CD4-positive, alpha-beta T cell treated with Interleukin-10 for 1 hour (primary cell): ENCODE measurements at regions not wholly inside any gene's neighbourhood (a gene's known extent, or its start where the extent isn't known, plus 50 kb on each side); places are given as distances from the start of the nearest gene placed in this dataset.
A peak's percentile ranks its signal among the peaks of the same experiment; 100 is the strongest.
"Not testable (repeated sequence)": the region's sequence is repeated elsewhere in the genome, so short reads cannot be mapped to it uniquely, and the experiment has no call there.

Experiments used
- DNase-seq: peaks from one replicate; pipeline ENCODE4 v3.0.0-alpha.2; 2020

DNA sequence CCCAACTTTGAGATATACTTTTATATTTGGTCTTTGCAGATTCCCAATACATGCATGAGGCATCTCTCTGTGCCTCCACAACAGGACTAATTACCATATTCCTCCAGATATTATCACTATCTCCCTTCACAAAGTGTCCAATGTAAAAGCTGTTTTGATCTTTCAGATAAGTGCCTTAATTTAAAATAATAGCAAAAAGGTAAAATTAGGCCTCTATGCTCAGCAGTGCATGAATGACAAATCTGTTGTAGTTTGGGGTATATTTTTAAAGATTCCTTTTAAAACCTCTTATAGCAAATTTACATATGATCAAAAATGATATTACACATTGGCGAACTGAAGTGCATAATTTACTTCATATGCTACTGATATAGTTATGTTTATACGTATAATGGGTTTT, 369.2 kb upstream of the CCNH start:
- no peak for DNase-seq

DNA sequence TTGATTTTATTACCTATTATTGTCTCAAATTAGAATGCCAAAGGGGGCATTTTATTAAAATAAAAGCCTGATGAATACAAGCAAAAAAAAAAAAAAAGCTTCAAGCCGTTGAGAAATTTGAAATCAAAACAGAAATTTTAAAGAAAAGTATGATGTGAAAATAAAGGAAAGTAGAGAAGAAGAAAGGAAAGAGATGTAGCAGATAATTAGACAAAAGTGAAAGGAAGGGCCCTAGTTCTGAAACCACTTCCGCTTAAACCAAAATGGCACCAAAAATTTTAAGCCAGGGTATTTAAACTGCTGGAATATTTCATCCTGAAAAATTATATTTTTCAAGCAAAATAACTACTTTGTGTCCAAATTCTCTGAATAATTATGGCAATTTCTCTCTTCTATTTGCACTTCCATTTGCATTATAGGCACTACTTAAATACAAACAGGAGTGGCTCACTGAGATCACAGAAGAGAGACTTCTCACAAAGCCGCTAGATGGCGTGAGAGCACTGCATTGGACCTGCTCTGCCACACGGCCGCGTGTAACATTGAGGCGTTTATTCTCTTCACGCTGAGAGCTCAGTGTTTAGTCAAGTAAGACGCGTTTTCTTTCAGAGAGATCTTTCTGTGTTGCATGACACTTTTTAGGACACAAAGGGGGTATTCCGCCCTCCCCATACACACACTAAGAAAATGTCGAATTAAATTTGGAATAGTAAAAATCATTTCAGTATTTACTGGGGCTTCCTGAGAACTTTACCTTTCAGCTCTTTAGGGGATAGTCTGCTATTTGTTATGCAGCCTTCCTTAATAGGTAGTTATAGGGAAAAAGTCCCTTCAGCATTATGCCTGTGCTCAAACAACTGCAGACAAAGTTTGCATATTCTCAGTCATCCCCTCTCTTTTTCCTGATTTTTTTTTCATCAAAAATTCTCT, 368.4 kb upstream of the CCNH start:
- DNase-seq, result peak; percentile 80

DNA sequence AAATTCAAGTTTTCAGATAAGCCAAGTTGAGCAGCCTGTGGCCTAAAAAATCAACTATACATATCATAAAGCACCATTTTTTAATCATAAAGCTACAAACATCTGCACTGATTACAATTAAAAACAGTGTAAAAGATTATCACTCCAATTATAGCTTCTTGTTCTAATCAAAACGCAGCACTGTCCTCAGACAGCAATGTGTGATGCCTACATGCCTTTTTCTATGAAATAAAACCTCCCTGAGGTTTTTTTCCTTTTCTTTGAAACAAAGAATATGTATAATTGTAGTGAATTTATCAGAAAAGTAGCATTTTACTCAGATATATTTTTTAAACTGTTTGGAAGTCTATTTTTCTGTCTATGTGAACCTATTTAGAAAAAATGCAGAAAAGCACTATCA, 366.1 kb upstream of the CCNH start:
- DNase-seq, result no peak

DNA sequence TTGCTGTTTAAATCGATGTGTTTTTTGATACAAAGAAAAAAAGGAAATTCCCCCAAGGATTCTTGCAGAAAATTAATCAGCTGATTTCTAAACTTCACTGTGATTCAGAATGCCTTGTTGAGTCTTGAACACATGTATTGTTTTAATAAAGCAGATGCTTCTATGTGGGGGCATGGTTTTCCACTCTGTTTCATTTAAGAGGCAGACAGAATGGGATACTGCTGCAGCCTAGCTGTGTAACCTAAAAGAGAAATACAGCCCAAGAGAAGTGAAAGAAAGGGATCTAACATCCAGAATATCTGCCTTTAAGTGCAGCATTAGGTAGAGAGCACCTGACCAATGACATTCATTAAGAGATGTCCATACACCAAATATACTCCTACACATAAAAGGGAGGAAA, 365.1 kb upstream of the CCNH start:
- no peak for DNase-seq

DNA sequence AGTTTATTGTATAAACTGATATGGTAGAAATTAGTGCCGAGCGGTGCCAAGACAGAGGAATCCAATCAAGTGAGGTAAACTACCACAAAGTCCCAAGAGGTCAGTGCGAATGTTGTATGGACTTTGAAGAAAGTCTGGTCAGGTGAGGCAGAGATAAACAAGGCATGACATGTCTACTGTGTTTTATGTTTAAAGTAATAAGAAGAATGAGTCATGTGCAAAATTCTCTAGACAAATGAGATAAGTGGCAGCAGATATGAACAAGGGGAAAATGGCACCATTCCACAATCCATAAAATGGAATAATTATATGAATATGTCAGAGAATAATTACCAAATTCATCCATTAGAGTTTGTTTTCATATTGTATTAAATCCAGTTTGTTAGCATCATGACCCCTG, 364.1 kb upstream of the CCNH start:
- DNase-seq, result no peak

DNA sequence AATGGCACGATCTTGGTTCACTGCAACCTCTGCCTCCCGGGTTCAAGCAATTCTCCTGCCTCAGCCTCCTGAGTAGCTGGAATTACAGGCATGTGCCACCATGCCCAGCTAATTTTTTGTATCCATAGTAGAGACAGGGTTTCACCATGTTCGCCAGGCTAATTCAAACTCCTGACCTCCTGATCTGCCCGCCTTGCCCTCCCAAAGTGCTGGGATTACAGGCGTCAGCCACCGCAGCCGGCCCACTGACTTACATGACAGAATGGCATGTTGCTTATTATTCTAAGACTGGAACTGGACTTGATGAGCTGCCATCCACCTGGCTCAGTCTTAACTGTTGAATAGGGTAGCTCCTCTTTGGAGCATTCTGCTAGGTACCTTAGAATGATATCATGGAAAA, 363.6 kb upstream of the CCNH start:
- DNase-seq, result not testable (repeated sequence)

DNA sequence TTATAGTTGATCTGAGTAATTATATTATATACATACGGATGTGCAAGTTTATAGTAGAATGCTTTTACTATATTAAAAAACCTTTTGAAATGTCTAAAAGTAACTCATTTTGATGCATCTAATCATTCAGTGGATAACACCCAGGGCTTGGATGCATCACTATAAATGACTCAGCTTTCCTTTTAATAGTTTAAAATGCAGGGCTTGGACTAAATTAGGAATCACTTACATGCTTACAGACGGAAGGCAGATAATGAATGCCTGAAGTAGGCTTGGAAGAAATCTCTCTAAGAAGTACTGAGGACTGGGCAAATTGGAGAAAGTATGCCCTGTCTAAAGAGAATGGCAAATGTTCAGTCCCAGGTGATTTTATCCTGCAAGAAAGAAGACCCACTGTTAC, 362.5 kb upstream of the CCNH start:
- no peak for DNase-seq

DNA sequence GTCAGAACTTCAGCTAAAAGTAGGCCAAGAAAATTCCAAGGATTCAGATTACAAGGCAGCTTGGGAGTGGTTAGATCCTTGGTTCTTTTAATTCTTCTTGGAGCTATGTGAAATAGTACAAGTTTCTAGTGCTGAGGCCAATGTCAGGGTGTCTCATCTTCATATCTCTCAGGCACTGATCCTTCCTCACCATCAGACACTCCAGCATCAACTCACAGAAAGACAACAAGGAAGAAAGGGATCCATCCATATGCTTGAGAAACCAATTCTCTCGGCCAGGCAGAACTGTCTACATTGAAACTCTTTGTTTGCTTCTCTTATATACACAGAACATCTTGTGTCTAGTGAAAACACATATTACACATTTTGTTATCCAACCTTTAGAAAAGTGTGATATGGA, 362.1 kb upstream of the CCNH start:
- DNase-seq, result no peak

DNA sequence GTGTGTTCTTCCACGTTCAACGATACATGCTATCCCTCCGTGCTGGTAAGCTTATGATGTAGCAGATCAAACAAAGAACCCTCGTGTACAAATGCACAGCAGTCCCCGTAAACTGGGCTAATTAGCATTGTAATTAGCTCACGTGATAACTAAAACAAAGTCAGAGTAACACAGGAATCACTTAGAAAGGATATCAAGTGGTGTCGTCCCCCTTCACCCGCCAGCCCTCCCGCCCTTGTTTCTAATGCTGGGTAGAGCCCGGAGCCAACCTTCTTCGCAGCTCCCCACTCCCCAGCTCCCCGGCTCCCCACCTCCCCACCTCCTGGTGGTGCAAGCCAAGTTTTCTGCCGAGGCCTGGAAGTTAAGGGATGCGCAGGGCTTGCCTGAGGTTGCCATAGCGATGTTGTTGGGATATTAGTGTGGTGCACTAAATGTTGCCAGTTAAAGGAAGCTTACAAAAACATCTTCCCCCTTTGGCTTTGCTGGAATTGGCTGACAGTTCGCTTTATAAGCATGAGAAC, 357.9 kb upstream of the CCNH start:
- no peak for DNase-seq

DNA sequence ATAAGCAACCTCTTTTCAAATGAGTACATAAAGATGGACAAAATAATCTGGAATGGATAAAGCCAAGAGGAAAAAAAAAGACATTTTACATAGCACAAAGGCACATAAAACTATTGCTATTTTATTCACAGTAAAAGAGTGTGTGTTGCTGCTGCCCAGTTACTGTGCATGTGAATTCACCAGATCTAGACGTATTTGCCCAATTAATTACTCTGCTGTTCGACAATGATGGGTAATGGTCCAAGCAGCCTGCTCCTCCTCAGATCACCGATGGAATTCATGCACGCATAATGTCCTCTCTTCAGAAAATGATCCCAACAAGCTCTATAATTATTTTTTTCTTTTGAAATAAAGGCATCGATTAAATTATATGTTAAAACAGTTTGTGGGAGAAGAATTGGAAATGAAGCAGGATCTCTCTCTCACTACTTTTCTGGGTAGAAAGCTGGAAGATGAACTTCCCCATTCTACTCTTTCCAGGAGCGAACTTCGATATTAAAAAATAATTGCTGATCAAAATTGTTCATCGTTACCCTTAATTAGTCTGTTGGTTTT, 357.4 kb upstream of the CCNH start:
- DNase-seq, result no peak

DNA sequence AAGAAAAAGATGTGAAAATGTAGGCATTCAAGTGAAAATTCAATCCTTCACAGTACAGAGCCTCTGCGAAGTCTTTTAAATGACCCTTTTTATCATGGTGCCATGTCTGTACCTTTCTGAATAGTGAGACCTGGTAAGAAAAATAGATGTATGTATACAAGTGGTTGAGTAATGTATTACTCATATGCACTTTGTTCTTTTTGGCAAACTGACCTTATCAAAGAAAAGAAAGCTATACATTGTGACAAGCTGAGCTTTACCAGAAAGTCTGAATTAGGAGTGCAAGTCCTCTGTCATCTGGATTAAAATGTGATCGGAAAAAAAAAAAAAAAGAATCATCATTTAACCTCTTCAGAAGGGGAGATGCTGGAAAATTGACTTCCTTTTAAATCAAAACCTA, 356.4 kb upstream of the CCNH start:
- no peak for DNase-seq

DNA sequence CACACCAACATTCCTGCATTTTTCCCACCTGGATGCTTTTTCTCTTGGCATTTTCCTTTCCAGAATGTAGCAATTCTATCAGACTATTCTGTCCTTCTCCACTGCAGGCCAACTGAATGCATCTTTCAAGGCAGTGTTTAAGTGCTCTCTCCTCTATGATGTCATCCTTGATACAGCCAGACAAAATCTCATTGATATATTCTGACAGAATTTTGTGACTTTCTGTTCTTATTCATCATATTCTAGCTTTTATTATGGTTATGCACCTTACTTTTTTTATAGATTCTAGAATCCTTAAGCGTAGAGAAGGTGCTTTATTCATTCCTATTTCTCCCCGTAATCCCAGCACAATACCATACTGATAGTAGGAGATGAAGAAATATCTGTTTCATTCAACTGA, 355.5 kb upstream of the CCNH start:
- DNase-seq, result no peak

DNA sequence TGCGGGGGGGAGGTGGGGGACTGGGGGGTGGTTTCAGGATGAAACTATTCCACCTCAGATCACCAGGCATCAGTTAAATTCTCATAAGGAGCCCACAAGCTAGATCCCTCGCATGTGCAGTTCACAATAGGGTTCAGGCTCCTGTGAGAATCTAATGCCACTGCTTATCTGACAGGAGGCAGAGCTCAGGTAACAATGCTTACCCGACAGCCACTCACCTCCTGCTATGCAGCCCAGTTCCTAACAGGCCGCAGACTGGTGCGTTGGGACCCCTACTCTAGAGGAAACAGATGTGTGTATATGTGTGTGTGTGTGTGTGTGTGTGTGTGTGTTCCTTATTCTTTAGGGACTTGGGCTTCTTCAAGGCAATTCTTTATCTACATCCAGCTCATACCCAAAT, 352.3 kb upstream of the CCNH start:
- DNase-seq, result no peak

DNA sequence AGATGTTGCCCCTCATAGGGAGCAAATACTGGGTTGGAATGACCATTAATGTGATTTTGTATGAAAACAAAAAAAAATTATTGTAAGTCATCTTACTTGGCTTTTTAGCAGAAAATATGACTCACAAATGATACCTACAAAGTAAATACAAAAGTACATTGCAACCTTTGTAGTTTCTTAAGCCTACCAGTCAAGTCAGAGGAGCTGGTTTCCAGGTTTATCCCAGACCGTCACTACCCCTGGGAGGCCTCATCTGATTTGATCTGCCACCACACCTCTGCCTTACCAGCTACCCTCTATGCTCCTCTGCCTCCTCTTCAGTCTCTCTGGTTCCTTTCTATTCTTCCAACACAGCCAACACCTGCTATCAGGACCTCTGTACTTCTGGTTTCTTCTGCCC, 349.9 kb upstream of the CCNH start:
- DNase-seq, result no peak

DNA sequence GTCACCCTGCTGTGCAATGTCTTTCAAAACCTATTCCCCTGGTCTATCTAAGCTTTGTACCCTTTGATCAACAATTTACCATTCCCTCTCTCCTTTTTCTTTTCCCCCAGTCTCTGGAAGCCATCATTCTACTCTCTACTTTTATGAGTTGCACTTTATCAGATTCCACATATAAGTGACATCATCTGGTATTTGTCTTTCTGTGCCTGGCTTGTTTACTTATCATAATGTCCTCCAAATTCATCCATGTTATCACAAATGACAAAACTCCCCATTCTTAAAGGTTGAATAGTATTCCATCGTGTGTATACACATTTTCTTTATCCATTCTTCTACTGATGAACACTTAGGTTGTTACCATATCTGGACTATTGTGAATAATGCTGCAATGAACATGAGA, 344.2 kb upstream of the CCNH start:
- no peak for DNase-seq

DNA sequence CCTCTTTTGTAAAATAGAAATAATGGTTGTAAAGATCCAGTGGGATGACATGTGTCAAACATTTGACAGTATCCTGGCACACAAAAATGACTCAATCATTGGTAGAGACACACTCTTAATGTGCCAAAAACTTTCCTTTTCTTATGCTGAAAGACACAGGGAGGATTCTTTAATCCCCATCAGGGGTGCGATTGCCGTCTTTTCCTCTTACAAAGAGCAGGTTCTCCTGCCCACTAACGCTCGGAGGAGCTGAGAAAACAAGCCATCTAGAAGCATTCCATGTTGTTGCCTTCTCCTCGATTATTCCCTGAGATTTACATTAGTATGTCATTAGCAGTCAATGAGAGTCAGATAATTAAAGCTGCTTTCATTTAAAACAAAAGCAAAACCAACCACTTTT, 342.6 kb upstream of the CCNH start:
- DNase-seq, result no peak

DNA sequence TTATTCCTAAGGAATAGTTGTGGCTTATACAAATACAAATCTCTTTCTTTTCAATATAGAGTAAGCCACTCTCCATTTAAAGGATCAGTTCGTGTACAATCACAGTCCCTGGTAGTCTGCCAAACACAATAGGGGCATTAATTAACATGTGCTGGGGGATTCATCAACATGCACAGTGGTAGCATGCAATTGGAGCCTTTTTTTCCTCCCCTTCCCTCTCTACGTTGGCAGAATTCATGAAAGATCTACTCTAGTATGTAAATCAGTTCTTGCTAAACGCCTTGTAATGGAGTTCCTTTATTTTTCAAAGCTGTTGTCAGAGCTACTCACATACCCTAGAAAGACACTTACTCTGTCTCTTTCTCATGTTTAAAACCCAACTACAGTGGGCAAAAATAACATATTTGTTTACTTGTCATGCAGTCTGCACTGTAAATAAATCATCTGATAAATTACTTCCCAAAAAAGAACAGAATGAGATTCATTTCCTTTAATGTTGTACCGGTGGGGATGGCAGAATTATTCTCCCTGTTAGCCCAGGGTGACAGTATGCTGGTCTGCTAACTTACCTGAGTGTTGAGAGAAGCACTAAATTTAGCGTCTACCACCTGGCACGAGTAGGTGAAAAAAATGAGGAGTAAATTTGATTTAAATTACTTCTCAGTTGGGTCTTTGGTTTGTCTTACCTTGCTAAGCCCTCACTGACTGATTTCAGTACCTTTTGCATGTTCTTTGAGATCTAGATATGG, 341.5 kb upstream of the CCNH start:
- no peak for DNase-seq

DNA sequence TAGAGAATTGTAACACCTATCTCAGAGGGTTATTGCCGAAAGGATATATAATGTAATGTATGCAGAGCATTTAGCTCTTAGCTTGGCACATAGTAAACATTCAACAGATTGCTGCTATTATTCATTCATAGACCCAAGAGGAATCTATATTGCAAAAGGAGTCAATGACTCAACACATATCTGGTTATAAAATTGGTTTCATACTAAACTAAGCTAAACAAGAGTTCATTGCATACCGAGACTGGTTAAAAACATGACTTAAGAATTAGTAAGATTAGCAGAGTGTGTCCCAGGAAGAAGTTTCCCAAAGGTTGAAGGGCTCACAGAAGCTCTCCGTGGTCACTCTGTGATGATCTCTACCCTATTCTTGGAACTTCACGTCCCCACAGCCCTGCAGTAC, 339.6 kb upstream of the CCNH start:
- DNase-seq, result no peak

DNA sequence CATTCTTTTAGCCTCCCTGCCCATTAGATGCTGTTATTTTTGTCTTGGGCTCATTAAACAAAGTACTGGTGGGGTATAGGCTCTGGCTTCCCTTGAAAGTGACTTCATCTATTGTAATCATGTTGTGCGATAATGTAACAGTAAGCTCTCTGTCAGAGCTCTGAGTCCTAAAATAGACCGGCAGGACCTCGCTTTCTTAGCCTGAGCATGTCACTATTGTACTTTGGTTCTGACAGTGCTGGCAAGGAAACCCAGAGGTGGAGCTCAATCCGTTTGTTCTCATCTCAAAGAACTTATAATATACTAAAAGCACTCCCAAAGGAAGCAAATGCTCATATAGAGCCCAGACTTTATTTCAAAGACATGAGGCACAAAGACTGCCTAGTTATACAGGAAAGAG, 339.1 kb upstream of the CCNH start:
- no peak for DNase-seq

DNA sequence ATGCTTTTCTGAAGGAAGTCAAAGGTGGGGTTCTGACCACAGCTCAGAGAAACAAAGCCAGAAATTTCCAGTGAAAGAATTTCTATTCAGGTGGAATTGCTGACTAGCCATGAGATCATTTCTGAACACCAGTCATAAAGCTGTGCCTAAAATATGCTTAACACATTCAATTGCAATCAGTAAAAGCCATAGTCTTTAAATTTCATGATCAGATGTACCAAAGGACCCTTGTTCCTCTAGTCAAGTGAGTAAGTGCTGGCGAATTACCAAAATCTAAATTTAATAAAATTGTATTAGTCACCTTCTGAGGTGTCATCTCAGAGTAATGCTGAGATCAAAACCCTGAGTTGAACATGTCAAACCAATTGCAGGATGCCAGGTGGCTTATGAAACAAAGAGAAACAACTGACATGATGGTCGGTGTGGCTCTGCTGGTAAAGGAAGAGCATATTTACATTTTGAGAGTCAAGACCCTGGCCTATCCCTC, 334.2 kb upstream of the CCNH start:
- DNase-seq, result no peak

DNA sequence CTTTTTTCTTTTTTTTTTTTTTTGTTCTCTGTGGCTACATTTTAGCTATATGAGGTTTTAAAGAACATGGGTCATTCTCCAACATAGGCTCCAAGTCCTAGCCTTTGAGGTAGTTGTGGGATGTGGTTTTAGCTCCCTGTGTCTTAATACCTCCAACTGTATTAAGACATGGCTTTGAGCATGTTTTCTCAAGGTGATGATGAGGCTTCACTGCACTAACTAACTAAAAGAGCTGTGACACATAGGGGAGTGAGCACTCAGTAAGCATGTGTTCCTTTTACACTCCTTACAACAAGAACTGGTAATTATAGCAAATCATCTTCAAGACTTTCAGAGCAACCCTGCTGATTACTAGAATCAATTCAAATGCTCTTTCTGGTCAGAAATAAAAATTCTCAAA, 333.6 kb upstream of the CCNH start:
- no peak for DNase-seq

DNA sequence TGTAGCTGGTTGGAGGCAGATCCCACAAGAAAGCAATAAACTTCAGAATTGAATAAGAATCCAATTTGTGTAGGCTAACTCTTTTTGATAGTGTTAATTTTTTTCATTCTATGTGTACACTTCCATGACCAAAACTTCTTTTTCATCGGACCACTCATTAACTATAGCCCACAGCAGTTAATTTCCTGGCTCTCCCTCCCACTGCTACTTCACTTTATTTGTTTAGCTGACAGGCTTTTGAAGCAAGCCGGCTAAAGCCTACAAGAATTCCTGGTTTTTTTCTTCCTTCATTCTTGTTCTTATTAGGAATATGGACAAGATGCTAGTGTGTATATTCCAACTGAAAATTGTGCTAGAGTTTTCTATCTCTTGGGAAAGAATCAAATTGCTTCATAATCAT, 329.2 kb upstream of the CCNH start:
- no peak for DNase-seq

DNA sequence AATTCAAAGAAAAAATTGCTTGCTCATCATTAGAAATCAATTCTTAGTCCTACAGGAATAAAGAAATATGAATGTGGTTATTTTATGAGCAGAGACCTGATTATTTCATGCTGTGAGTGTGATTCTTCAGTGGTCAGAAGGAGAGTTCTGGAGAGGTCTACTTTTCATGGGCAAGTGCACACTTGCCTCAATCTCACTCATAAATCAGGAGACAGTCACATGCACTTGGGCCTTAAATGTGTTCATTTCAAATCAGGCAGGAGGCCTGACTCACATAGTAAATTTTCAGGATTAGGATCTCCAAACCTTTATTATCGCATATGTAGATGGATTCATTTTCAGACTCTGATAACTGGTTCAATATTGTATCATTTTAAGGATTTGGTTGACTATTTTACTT, 323.2 kb upstream of the CCNH start:
- DNase-seq, result no peak

DNA sequence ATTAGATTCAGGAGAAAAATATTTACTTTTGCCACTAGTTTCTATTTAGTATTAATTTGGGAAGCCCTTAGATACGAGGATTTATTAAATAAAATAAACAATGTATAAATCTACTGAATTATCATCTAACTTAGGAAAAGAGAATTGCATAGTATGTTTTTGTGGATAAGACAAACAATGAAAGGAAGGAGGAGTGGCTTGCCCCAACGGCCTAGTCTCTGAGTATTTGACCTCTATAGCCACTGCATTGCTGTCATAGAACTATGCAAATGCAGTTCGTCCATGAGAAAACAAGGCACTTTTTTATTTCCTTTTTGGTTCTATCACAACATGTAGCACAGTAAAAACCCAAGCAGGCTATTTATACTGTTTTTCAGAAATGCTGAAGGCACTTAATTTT, 321.2 kb upstream of the CCNH start:
- DNase-seq, result no peak
